Neuron (in vitro differentiated cells): ENCODE measurements at regions not wholly inside any gene's neighbourhood (a gene's known extent, or its start where the extent isn't known, plus 50 kb on each side); places are given as distances from the start of the nearest gene placed in this dataset.

Experiments
- H2AFZ ChIP-seq: one replicate; pipeline ENCODE4 v1.6.1; 2013; ENCODE audit warnings: low read depth, mild to moderate bottlenecking, inconsistent platforms, low read length, moderate library complexity
- H3K27me3 ChIP-seq: one replicate; pipeline ENCODE4 v1.6.1; 2013; ENCODE audit warnings: low read length; ENCODE audit not compliant: insufficient read depth
- H3K36me3 ChIP-seq: one replicate; pipeline ENCODE4 v1.6.1; 2013; ENCODE audit warnings: low read length; ENCODE audit not compliant: insufficient read depth
- H3K4me1 ChIP-seq: one replicate; pipeline ENCODE4 v1.6.1; 2013; ENCODE audit warnings: low read length; ENCODE audit not compliant: insufficient read depth
- H3K4me3 ChIP-seq: 2 replicates; pipeline ENCODE4 v1.5.1; 2013; ENCODE audit warnings: mild to moderate bottlenecking, low read length, moderate library complexity
- H3K9me3 ChIP-seq: one replicate; pipeline ENCODE4 v1.6.1; 2013; ENCODE audit warnings: low read length

DNA sequence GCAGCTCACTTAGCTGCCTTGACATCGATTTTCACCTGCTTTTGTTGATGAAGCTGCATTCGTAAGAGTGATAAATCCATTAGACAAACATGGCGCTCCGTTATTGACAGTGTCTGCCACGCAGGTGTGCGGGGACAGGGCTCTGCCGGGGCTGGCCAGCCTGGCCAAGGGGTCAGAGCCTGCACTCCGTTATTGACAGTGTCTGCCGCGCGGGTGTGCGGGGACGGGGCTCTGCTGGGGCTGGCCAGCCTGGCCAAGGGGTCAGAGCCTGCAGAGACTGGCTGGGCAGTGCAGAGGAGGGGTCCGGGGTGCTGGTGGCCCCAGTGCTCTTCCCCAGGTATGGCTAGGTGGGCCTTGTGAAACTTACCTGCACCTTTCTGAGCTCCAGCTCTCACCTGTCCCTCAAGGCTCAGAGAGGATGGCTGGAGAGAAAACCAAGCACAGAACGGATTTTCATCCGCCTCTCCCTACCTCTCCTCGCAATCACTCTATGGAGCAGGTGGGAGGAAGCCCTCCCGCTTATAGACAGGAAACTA is 101.6 kb upstream of the B3GAT1 start:
- Histone ChIP-seq H3K36me3 (no peaks in the 10 kb centered on the region), H3K9me3 (no peaks in the 10 kb centered on the region), H2AFZ (no peak overlapping the region), H3K27me3 (peaks cover 24% of the 10 kb centered on the region), H3K4me3 (no peak overlapping the region), H3K4me1 (peaks cover 7% of the 10 kb centered on the region)

- Histone ChIP-seq H3K36me3 (no peaks in the 10 kb centered on the region), H2AFZ (no peak overlapping the region), H3K9me3 (no peaks in the 10 kb centered on the region), H3K4me1 (peaks cover 7% of the 10 kb centered on the region), H3K27me3 (peaks cover 24% of the 10 kb centered on the region), H3K4me3 (no peak overlapping the region)
These were observed 100.8 kb upstream of the B3GAT1 start for GRCh38 chr11:134512571-134513538.

DNA sequence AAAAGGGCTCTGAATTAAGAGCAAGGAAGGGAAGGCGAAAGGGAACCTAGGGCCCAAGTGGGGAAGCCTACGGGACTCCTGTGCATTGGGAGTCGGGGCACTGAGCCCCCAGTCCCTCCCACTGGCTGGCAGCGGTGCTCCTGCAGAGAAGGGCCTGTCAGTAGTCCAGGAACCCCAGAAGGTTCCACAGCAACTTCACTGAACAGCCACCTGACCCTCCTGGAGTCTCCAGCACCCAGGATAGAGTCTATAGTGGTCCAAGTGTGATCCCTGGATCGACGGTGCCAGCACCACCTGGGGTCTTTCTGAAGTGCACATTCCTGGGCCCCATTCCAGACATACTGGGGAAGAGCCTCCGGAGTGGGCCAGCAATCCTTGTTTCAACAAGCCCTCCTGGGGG is 100.0 kb upstream of the B3GAT1 start:
- peaks cover 20% of the 10 kb centered on the region for H3K27me3 ChIP-seq
- no peak overlapping the region for H3K4me3 ChIP-seq

GRCh38 chr11:134511255-134511654 is 99.2 kb upstream of the B3GAT1 start:
- Histone ChIP-seq H3K4me3 (no peak overlapping the region), H3K9me3 (no peaks in the 10 kb centered on the region), H3K36me3 (no peaks in the 10 kb centered on the region), H3K4me1 (peaks cover under 1% of the 10 kb centered on the region), H2AFZ (no peak overlapping the region), H3K27me3 (peaks cover 20% of the 10 kb centered on the region)

More for the DNA sequence above, 100.0 kb upstream of the B3GAT1 start:
- Histone ChIP-seq H2AFZ (no peak overlapping the region), H3K36me3 (no peaks in the 10 kb centered on the region), H3K4me1 (peaks cover 7% of the 10 kb centered on the region), H3K9me3 (no peaks in the 10 kb centered on the region)

DNA sequence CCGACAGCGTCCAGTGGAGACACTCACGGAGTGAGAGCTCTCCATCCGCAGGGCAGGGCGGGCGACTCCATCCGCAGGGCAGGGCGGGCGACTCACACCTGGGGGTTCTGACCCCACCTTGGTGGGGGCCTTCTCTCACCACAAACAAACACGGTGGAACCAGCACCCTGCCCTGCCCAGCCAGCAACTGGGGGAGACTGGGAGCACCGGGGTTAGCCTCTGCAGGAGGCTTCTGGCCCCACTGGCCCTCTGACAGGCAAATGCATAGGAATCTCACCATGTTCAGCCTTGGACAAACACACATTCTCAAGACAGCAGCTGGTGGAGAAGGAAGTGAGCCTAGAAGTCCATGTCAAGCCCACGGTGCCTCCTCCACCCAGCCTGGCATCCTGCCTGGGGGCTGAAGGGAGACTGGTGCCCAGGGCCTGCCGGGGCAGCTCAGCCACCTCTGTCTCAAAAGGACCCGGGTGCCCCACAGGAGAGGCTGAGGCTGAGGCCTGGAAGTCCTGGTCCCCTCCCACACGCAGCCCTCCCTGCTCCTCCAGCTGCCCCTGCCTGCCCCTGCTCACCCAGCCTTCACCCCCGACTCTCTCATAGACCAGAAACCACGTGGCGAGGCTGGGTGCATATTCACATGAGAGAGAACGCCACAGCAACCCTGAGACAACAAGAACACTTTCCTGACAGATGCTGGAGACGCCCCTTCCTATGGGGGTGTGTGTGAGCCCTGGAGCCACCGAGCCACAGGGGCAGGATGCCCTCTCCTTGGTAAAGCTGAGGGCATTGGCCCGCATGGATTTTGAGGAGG is 98.4 kb upstream of the B3GAT1 start:
- Histone ChIP-seq H3K27me3 (peaks cover 17% of the 10 kb centered on the region), H3K36me3 (no peaks in the 10 kb centered on the region), H2AFZ (no peak overlapping the region), H3K9me3 (no peaks in the 10 kb centered on the region), H3K4me1 (no peaks in the 10 kb centered on the region), H3K4me3 (no peak overlapping the region)

DNA sequence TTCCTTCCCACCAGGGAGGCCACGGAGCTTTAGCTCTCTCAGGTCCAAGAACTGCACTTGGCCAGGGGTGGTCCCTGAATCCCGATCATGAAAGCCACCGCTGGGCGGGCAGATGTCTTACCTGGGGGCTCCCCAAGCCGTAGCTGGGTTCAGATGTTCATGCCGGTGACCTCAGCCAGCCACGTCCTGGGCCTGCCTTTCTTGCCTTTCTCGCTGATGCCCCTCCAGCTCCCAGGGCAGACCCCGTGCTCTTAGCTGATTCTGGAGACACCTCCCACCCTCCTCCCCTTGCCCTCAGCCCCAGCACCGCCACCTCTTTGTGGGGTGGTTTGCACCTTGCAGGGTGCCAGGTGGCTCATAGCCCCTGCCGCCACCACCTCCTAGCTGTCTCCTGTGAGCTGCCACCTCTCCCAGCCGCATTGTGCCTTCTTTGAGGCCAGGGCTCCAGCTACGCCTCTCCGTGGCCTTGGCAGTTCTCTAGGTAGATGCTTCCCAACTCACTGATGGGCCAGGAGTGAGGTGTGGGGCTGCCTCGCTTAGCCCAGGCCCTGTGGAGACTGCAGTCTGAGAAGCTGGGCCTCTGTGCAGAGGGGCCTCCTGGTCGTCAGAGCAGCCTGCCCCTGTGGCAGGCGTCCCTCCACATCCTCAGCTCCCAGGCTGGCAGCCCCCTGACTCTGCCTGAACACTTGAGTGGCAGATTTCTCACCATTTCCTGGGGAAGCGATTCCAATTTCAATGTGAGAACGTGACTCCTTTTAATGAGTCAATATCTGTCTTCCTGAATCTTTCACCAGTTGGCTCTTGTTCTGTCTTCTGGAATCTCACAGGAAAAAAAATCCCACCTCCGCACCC is 97.6 kb upstream of the B3GAT1 start:
- Histone ChIP-seq H3K4me1 (no peaks in the 10 kb centered on the region), H2AFZ (no peak overlapping the region), H3K36me3 (no peaks in the 10 kb centered on the region), H3K4me3 (no peak overlapping the region), H3K27me3 (peaks cover 15% of the 10 kb centered on the region), H3K9me3 (no peaks in the 10 kb centered on the region)

DNA sequence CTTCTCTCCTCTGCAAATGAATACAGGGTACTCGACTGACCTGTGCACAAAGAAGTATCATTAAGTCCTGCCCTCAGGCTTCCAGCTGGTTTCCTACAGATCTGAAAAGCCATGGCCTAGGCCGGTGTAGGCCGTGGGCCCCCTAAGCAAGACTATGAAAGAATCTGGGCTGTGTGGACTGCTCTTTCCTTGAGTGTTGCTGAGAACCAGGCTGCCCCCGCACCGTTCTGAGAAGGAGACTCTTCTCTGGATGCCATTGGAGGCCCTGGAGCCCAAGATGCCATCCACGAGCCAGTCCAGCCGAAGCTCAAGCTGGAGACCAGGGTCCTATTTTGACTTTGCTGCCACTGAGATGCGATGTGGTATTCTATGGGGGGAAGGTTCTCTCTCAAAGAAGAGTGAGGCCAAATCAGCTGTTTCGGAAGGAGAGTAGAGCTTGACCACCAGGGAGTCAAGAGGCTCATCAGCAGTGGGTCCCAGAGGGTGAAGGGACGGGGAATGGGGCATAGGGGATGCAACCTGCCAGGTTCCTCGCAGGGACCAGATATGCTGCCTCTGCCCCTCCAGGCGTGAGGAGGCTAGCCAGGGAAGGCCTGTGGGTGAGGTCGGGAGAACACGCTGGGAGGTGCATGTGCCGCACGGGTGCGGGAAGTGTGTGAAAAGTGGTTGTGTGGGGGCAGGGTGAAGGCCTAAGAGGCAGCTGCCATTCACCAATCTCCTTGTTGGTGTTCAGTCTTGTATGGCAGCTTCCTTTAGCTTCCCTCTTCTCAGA is 96.4 kb upstream of the B3GAT1 start:
- no peak overlapping the region for H3K4me3 ChIP-seq
- H3K4me1 ChIP-seq: peaks cover 3% of the 10 kb centered on the region
- no peak overlapping the region for H2AFZ ChIP-seq
- peaks cover 9% of the 10 kb centered on the region for H3K27me3 ChIP-seq
- no peaks in the 10 kb centered on the region for H3K36me3 ChIP-seq
- H3K9me3 ChIP-seq: no peaks in the 10 kb centered on the region

DNA sequence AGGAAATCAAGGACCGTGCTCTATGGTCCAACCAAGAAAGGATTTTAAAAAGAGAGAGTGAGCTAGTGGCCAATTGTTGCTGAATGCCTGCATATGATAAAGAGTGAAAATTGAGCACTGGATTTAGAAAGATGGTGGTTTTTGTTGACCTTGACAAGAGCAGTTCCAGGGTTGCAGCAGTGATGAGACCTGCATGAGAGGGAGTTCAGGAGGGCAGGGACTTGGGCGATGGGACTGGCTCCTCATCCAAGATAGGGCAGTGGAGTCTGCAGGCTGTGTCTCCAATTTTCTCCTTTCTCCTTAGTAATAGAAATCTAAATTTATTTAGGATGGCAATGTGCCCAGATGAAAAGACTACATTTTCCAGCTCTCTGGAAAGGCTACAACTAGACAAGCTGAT is 94.0 kb upstream of the B3GAT1 start:
- Histone ChIP-seq H2AFZ (no peak overlapping the region), H3K27me3 (peaks cover 3% of the 10 kb centered on the region), H3K9me3 (no peaks in the 10 kb centered on the region), H3K36me3 (no peaks in the 10 kb centered on the region), H3K4me1 (peaks cover 3% of the 10 kb centered on the region), H3K4me3 (no peak overlapping the region)

DNA sequence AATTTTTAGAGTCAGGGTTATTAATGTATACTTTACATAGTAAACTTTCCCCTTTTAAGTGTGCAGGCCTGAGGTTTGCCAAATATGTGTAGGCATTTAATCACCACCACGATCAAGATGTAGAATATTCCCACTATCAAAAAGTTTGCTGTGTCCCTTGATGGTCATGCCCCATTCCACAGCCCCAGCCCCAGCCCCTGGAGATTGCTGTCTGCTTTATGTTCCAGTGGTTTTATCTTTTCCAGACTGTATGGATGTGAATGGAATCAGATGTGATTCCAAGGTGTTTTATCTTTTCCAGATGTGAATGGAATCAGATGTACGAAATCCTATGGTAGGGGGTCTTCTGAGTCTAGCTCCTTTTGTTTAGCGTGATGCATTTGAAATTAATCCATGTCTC is 93.1 kb upstream of the B3GAT1 start:
- Histone ChIP-seq H3K4me3 (no peak overlapping the region), H3K9me3 (no peaks in the 10 kb centered on the region), H2AFZ (no peak overlapping the region), H3K36me3 (no peaks in the 10 kb centered on the region), H3K27me3 (peaks cover 3% of the 10 kb centered on the region), H3K4me1 (peaks cover 3% of the 10 kb centered on the region)

DNA sequence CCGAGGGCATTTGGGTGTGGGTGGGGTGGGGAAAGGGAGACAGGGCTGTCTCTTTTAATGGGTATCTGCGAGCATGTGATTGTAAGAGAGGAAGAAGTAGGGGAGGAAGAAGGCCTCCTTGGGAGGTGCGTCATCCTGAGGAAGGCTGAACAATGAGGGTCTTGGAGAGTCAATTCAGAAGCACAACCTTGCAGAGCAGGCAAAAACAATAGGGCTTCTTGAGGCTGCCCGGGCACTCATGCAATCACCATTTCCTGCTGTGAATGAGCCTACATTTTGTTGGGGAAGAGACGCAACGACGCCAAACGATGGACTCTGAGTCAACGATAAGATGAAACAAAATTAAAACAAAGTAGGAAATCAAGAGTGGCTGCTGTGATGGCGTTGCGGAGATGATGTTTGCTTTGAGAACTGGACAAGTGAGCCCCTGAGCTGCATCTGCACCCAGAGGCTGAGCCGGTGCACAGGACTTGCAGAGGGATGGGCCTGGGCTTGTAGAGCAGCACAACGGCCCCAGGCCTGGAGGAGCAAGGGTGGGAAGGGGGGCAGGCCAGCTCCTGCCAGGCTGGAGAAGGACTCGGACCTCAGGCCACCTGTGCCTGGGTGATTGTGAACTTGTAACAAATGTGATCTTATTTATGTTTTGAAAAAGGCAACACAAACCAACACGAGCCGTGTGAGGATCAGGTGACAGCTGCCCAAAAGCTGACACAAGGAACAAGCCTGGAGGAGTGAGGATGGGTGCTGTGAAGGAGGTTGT is 92.3 kb upstream of the B3GAT1 start:
- peaks cover 3% of the 10 kb centered on the region for H3K4me1 ChIP-seq
- no peak overlapping the region for H2AFZ ChIP-seq
- H3K36me3 ChIP-seq: no peaks in the 10 kb centered on the region
- no peaks in the 10 kb centered on the region for H3K27me3 ChIP-seq
- no peak overlapping the region for H3K4me3 ChIP-seq
- H3K9me3 ChIP-seq: no peaks in the 10 kb centered on the region

DNA sequence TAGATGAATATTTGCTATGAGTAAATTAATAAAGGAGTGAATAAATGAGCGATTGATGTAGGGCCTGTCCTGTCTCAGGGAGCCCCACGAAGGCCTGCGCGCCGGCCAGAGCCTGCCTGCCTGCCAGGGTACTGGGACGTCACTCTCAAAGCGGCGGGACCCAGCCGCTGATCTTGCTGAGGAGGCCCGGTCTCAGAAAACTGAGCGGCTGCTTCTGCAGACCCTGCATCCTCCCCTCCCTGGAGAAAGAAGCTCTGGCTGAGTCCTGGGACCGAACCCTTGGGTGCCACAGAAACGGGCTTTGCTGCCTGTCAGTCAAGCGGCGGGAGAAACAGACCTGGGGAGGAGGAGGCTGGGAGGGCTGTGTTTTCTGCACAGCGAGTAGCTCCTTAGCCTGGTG is 91.6 kb upstream of the B3GAT1 start:
- no peaks in the 10 kb centered on the region for H3K27me3 ChIP-seq
- H3K4me3 ChIP-seq: no peak overlapping the region
- H3K36me3 ChIP-seq: no peaks in the 10 kb centered on the region
- peaks cover 3% of the 10 kb centered on the region for H3K4me1 ChIP-seq
- H3K9me3 ChIP-seq: no peaks in the 10 kb centered on the region
- H2AFZ ChIP-seq: no peak overlapping the region
